ENCODE measurements at regions not wholly inside any gene's neighbourhood (a gene's known extent, or its start where the extent isn't known, plus 50 kb on each side); places are given as distances from the start of the nearest gene placed in this dataset.

DNA sequence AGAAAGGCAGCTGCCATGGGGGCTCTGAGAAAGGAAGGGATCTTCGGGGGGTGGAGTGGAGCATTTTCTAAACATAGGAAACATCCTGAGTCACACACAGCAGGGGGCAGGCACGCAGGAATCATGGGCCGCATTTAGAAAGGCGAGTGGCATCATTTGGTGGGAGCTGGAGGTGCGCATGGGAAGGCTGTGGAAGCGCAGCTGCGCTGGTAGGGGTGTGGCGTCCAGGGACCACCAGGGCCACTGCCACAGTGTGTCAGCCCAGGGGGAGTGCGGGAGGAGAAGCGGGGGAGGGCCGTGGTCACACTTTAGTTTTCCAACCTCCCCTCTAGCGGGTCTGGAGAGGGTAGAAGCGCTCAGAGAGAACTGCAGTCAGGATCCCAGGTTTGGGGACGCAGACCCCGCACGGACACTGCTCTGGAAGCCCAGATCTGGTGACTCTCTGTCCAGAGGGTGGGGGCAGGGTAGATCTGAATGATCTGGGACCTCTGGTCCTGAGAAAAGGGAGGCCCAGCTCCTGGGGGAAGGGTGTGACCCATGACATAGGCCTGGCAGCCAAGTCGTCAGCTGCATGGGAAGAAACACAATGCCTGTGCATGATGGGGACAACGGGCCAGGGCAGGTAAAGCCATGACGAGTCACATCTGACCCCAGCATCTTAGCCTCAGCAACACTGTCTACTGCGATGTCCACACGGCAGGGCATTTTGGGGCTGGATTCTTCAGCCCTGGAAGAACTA lies 88.0 kb upstream of the IQSEC1 start:
- Histone ChIP-seq H3K9me3 (ENCODE audit: control insufficient read depth, low read depth, low read length) (no peaks in the 10 kb centered on the region), H3K27me3 (ENCODE audit: control insufficient read depth, insufficient read depth, low read length) (no peaks in the 10 kb centered on the region), H3K36me3 (ENCODE audit: control insufficient read depth, insufficient read depth, low read length) (no peaks in the 10 kb centered on the region), H3K4me3 (ENCODE audit: low read length) (no peak overlapping the region), H3K27ac (ENCODE audit: low read length) (no peak overlapping the region), H3K4me1 (ENCODE audit: control insufficient read depth, insufficient read depth, low read length) (no peaks in the 10 kb centered on the region)
- WGBS (ENCODE audit: insufficient coverage, low lambda C conversion rate): no CpG with 5 or more reads among the region's 21 CpGs
- no peak for DNase-seq

GRCh38 chr3:13160619-13161018 lies 87.4 kb upstream of the IQSEC1 start:
- DNase-seq: no peak
- no CpG with 5 or more reads among the region's 1 CpG for WGBS (ENCODE audit: insufficient coverage, low lambda C conversion rate)
- no peaks in the 10 kb centered on the region for H3K4me1 ChIP-seq (ENCODE audit: control insufficient read depth, insufficient read depth, low read length)
- H3K4me3 ChIP-seq (ENCODE audit: low read length): no peak overlapping the region
- no peaks in the 10 kb centered on the region for H3K9me3 ChIP-seq (ENCODE audit: control insufficient read depth, low read depth, low read length)
- H3K27ac ChIP-seq (ENCODE audit: low read length): no peak overlapping the region
- H3K27me3 ChIP-seq (ENCODE audit: control insufficient read depth, insufficient read depth, low read length): no peaks in the 10 kb centered on the region
- no peaks in the 10 kb centered on the region for H3K36me3 ChIP-seq (ENCODE audit: control insufficient read depth, insufficient read depth, low read length)

GRCh38 chr3:13159890-13160289 lies 86.7 kb upstream of the IQSEC1 start:
- Histone ChIP-seq H3K27me3 (ENCODE audit: control insufficient read depth, insufficient read depth, low read length) (no peaks in the 10 kb centered on the region), H3K4me1 (ENCODE audit: control insufficient read depth, insufficient read depth, low read length) (no peaks in the 10 kb centered on the region), H3K4me3 (ENCODE audit: low read length) (no peak overlapping the region), H3K9me3 (ENCODE audit: control insufficient read depth, low read depth, low read length) (no peaks in the 10 kb centered on the region), H3K27ac (ENCODE audit: low read length) (no peak overlapping the region), H3K36me3 (ENCODE audit: control insufficient read depth, insufficient read depth, low read length) (no peaks in the 10 kb centered on the region)
- WGBS (ENCODE audit: insufficient coverage, low lambda C conversion rate): no CpG with 5 or more reads among the region's 4 CpGs
- DNase-seq: no peak

- H3K27ac ChIP-seq (ENCODE audit: low read length): no peak overlapping the region
- H3K36me3 ChIP-seq (ENCODE audit: control insufficient read depth, insufficient read depth, low read length): no peaks in the 10 kb centered on the region
- no peaks in the 10 kb centered on the region for H3K9me3 ChIP-seq (ENCODE audit: control insufficient read depth, low read depth, low read length)
- WGBS (ENCODE audit: insufficient coverage, low lambda C conversion rate): 100% methylated on average over 1 of the region's 6 CpGs
- no peaks in the 10 kb centered on the region for H3K27me3 ChIP-seq (ENCODE audit: control insufficient read depth, insufficient read depth, low read length)
- no peak for DNase-seq
- no peaks in the 10 kb centered on the region for H3K4me1 ChIP-seq (ENCODE audit: control insufficient read depth, insufficient read depth, low read length)
- H3K4me3 ChIP-seq (ENCODE audit: low read length): no peak overlapping the region
Measured at GRCh38 chr3:13158871-13159270, 85.6 kb upstream of the IQSEC1 start.

DNA sequence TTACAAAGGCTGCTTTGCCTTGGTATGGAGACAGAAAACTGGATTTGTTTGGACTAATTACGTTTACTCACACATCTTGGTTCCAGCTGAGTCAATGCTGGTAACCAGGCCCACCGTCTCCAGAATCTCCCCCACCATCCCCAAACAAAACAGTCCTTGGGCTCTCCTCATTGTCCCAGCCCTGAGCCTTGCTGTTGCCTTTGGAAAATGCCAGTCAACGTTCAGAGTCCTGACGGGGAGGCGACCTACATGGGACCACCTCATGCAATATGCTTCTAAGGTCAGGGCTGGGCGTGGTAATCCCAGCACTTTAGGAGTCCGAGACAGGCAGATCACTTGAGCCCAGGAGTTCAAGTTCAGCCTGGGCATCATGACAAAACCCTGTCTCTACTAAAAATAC lies 85.2 kb upstream of the IQSEC1 start:
- DNase-seq: no peak
- WGBS (ENCODE audit: insufficient coverage, low lambda C conversion rate): no CpG with 5 or more reads among the region's 7 CpGs
- no peaks in the 10 kb centered on the region for H3K36me3 ChIP-seq (ENCODE audit: control insufficient read depth, insufficient read depth, low read length)

DNA sequence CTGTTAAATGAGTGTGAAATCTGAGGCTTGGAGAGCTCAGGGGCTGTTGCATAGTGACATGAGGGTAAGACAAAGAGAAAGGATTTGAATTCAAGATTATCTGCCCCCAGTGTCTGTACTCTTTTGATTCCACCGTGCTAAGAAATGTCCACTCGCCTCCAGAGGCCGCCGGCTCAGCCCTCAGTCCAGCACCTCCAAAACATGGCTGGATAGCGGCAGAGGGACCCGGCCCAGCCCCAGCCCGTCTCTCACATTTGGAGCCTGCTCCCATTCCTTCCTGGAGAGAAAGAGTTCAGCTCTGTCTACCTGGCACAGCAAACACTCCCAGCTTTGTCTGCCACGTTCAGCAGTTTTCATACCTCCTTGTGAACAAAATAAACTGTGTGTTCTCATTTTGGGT lies 84.8 kb upstream of the IQSEC1 start:
- no peaks in the 10 kb centered on the region for H3K36me3 ChIP-seq (ENCODE audit: control insufficient read depth, insufficient read depth, low read length)
- H3K27ac ChIP-seq (ENCODE audit: low read length): no peak overlapping the region
- no peaks in the 10 kb centered on the region for H3K4me1 ChIP-seq (ENCODE audit: control insufficient read depth, insufficient read depth, low read length)
- WGBS (ENCODE audit: insufficient coverage, low lambda C conversion rate): no CpG with 5 or more reads among the region's 8 CpGs
- no peaks in the 10 kb centered on the region for H3K9me3 ChIP-seq (ENCODE audit: control insufficient read depth, low read depth, low read length)
- no peaks in the 10 kb centered on the region for H3K27me3 ChIP-seq (ENCODE audit: control insufficient read depth, insufficient read depth, low read length)
- no peak overlapping the region for H3K4me3 ChIP-seq (ENCODE audit: low read length)
- DNase-seq: no peak

More for the DNA sequence above, 85.2 kb upstream of the IQSEC1 start:
- no peaks in the 10 kb centered on the region for H3K27me3 ChIP-seq (ENCODE audit: control insufficient read depth, insufficient read depth, low read length)
- no peak overlapping the region for H3K4me3 ChIP-seq (ENCODE audit: low read length)
- no peak overlapping the region for H3K27ac ChIP-seq (ENCODE audit: low read length)
- H3K9me3 ChIP-seq (ENCODE audit: control insufficient read depth, low read depth, low read length): no peaks in the 10 kb centered on the region
- no peaks in the 10 kb centered on the region for H3K4me1 ChIP-seq (ENCODE audit: control insufficient read depth, insufficient read depth, low read length)

- Histone ChIP-seq H3K9me3 (ENCODE audit: control insufficient read depth, low read depth, low read length) (no peaks in the 10 kb centered on the region), H3K4me1 (ENCODE audit: control insufficient read depth, insufficient read depth, low read length) (no peaks in the 10 kb centered on the region), H3K36me3 (ENCODE audit: control insufficient read depth, insufficient read depth, low read length) (no peaks in the 10 kb centered on the region), H3K27me3 (ENCODE audit: control insufficient read depth, insufficient read depth, low read length) (peaks cover 5% of the 10 kb centered on the region), H3K27ac (ENCODE audit: low read length) (no peak overlapping the region), H3K4me3 (ENCODE audit: low read length) (no peak overlapping the region)
- WGBS (ENCODE audit: insufficient coverage, low lambda C conversion rate): no CpG with 5 or more reads among the region's 11 CpGs
- no peak for DNase-seq
Measured at GRCh38 chr3:13152826-13153710, 79.8 kb upstream of the IQSEC1 start.

DNA sequence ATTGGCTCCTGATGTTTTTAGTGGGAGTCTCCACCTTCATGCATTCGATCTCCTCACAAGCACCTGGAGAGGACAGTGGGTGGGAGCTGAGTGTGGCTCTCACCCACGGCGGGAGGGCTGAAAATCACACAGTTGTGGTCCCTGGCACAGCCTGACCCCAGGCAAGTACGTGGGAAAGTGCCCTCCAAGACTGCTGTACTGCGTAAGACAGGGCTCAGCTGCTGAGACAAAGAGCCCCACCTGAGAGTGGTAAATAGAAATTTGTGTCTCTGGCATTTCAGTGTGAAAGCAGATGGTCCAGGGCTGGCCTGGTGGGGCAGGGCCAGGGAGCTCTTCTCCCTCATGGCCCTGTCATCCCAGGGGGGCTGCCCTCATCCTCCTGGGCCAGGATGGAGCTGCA lies 77.4 kb upstream of the IQSEC1 start:
- H3K4me3 ChIP-seq (ENCODE audit: low read length): no peak overlapping the region
- H3K27ac ChIP-seq (ENCODE audit: low read length): no peak overlapping the region
- no peaks in the 10 kb centered on the region for H3K36me3 ChIP-seq (ENCODE audit: control insufficient read depth, insufficient read depth, low read length)
- H3K9me3 ChIP-seq (ENCODE audit: control insufficient read depth, low read depth, low read length): no peaks in the 10 kb centered on the region
- no peak for DNase-seq
- no peaks in the 10 kb centered on the region for H3K4me1 ChIP-seq (ENCODE audit: control insufficient read depth, insufficient read depth, low read length)
- peaks cover 5% of the 10 kb centered on the region for H3K27me3 ChIP-seq (ENCODE audit: control insufficient read depth, insufficient read depth, low read length)
- WGBS (ENCODE audit: insufficient coverage, low lambda C conversion rate): no CpG with 5 or more reads among the region's 5 CpGs

DNA sequence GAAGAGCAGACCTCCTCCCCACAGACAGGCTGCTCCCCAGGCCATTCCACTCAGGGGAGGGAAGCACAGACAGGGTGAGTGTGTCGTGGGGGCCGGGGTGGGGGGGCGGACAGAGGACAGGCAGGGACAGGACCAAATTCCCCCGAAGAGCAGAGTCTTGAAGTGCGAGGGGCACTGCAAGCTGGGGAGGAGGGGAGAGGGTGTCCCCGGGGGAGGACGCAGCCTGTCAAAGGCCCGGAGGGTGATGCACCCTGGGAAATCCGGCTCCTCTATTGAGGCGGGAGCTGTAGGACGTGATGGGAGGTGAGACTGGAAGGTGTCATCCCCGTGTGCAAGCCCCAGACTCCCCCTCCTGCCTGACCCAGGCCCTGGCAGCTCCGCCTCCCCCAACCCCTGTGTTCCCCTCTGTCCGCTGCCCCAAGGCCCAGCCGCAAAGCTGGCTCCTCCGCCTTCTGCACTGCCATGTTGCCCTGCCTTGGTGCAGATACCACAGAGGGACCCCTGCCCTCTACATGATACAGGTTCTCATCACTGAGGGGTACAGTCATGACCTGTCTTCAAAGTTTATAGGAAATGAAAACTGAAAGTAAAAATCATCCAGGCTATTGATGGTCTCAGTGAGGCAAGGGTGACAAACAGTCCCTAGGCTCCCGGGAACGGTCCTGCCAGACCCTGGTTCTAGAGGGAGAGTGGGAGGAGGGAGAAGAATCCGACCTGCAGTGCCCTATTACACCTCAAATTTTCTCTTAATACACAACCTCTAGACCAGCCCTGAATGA lies 76.3 kb upstream of the IQSEC1 start:
- H3K4me3 ChIP-seq (ENCODE audit: low read length): no peak overlapping the region
- WGBS (ENCODE audit: insufficient coverage, low lambda C conversion rate): no CpG with 5 or more reads among the region's 19 CpGs
- no peaks in the 10 kb centered on the region for H3K4me1 ChIP-seq (ENCODE audit: control insufficient read depth, insufficient read depth, low read length)
- DNase-seq: no peak
- H3K9me3 ChIP-seq (ENCODE audit: control insufficient read depth, low read depth, low read length): no peaks in the 10 kb centered on the region
- peaks cover 5% of the 10 kb centered on the region for H3K27me3 ChIP-seq (ENCODE audit: control insufficient read depth, insufficient read depth, low read length)
- H3K27ac ChIP-seq (ENCODE audit: low read length): no peak overlapping the region
- H3K36me3 ChIP-seq (ENCODE audit: control insufficient read depth, insufficient read depth, low read length): no peaks in the 10 kb centered on the region

DNA sequence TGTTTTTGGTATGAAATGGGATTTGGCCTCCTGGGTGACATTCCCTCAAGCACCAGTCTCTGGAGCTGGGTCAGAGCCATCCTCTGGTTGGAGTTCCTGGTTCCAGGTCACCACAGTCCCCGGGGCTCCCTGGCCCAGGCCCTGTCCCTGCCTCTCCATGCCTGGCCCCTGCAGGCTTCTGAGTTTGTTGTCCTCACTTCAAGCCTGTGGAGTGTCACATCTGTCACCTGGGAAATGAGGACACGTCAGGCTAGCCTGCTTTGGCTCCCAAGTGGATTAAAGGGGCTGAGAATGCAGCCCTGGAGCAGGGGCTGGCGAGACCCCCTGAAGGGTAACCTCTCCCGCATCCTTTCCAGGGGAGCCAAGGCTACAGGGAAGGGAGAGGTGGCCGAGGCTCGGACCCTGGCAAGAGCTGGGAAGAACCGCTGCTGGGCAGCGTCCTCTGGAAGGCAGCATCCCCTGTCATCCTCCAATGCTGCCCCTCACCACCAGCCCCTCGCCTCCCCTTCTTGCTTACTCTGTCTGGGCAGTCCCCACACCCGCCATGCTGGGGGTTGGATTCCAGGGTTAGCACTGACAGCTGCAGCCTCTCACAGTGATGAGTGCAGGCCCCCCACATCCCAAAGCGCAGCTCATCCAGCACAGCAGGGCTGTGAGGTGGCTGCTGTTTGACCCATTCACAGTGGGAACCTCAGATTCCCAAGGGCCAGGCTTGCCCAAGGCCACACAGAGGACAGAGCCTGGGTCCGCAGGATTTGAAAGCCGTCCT lies 75.5 kb upstream of the IQSEC1 start:
- Histone ChIP-seq H3K4me3 (ENCODE audit: low read length) (no peak overlapping the region), H3K36me3 (ENCODE audit: control insufficient read depth, insufficient read depth, low read length) (no peaks in the 10 kb centered on the region), H3K9me3 (ENCODE audit: control insufficient read depth, low read depth, low read length) (no peaks in the 10 kb centered on the region), H3K27me3 (ENCODE audit: control insufficient read depth, insufficient read depth, low read length) (peaks cover 5% of the 10 kb centered on the region), H3K27ac (ENCODE audit: low read length) (no peak overlapping the region), H3K4me1 (ENCODE audit: control insufficient read depth, insufficient read depth, low read length) (no peaks in the 10 kb centered on the region)
- DNase-seq: no peak
- WGBS (ENCODE audit: insufficient coverage, low lambda C conversion rate): no CpG with 5 or more reads among the region's 13 CpGs

All from large intestine (tissue), 3 donors.